SK-N-SH treated with all-trans-retinoic acid at 6 μM for 48 hours (cell line): ENCODE measurements at regions not wholly inside any gene's neighbourhood (a gene's known extent, or its start where the extent isn't known, plus 50 kb on each side); places are given as distances from the start of the nearest gene placed in this dataset.

Experiments used
- ARNTL ChIP-seq: fragments of 450-650 bp; formaldehyde crosslinking; IDR thresholded peaks from 2 replicates; pipeline ENCODE4 v1.5.0; 2020; ENCODE audit warnings: low read depth, mild to moderate bottlenecking, moderate library complexity, borderline replicate concordance
- BACH2 ChIP-seq: fragments of 250-450 bp; sonication (Bioruptor Pico); IDR thresholded peaks from 2 replicates; pipeline ENCODE4 v1.9.0; 2021; ENCODE audit warnings: mild to moderate bottlenecking, borderline replicate concordance
- CREB5 ChIP-seq: fragments of 250-450 bp; sonication (Bioruptor Pico); IDR thresholded peaks from 2 replicates; pipeline ENCODE4 v1.5.1; 2020; ENCODE audit warnings: low read depth, mild to moderate bottlenecking, moderate library complexity
- CSRNP3 ChIP-seq: fragments of 250-450 bp; sonication (Bioruptor Pico); IDR thresholded peaks from 2 replicates; pipeline ENCODE4 v1.5.1; 2021; ENCODE audit warnings: mild to moderate bottlenecking, moderate library complexity
- OSR1 ChIP-seq: fragments of 250-450 bp; sonication (Bioruptor Pico); IDR thresholded peaks from 2 replicates; pipeline ENCODE4 v1.8.0; 2022; ENCODE audit warnings: moderate library complexity, mild to moderate bottlenecking, inconsistent platforms
- PATZ1 ChIP-seq: fragments of 250-450 bp; sonication (Bioruptor Pico); IDR thresholded peaks from 2 replicates; pipeline ENCODE4 v1.8.0; 2020; ENCODE audit warnings: mild to moderate bottlenecking, moderate library complexity, borderline replicate concordance
- POU6F1 ChIP-seq: fragments of 250-450 bp; sonication (Bioruptor Pico); IDR thresholded peaks from 2 replicates; pipeline ENCODE4 v1.8.0; 2021; ENCODE audit warnings: low read depth, mild to moderate bottlenecking, moderate library complexity, borderline replicate concordance
- RARB ChIP-seq: fragments of 250-450 bp; sonication (Bioruptor Pico); IDR thresholded peaks from 2 replicates; pipeline ENCODE4 v1.8.0; 2021; ENCODE audit warnings: mild to moderate bottlenecking, moderate library complexity
- TCF4 ChIP-seq: fragments of 250-450 bp; sonication (Bioruptor Pico); IDR thresholded peaks from 2 replicates; pipeline ENCODE4 v1.8.0; 2021; ENCODE audit warnings: mild to moderate bottlenecking, moderate library complexity, borderline replicate concordance
- ZC3H10 ChIP-seq: fragments of 250-450 bp; sonication (Bioruptor Pico); IDR thresholded peaks from 2 replicates; pipeline ENCODE4 v1.5.1; 2021; ENCODE audit warnings: mild to moderate bottlenecking, moderate library complexity
- ZFP3 ChIP-seq: fragments of 250-450 bp; sonication (Bioruptor Pico); IDR thresholded peaks from 2 replicates; pipeline ENCODE4 v1.5.0; 2020; ENCODE audit warnings: mild to moderate bottlenecking, moderate library complexity

- TF ChIP-seq ZFP3 (CRISPR knock-in tag) (no peak), BACH2 (CRISPR knock-in tag) (no peak), ARNTL (CRISPR knock-in tag) (no peak), OSR1 (CRISPR knock-in tag) (no peak), POU6F1 (no peak), TCF4 (CRISPR knock-in tag) (no peak), PATZ1 (CRISPR knock-in tag) (no peak), CREB5 (no peak), RARB (CRISPR knock-in tag) (no peak), ZC3H10 (CRISPR knock-in tag) (no peak), CSRNP3 (CRISPR knock-in tag) (no peak)
These were observed 81.6 kb upstream of the DISP3 start for GRCh38 chr1:11397151-11397901.
